OCI-LY7 (cell line): ENCODE measurements at regions not wholly inside any gene's neighbourhood (a gene's known extent, or its start where the extent isn't known, plus 50 kb on each side); places are given as distances from the start of the nearest gene placed in this dataset.

Source experiments
- BruUV-seq: library from RNA; stranded (reverse); fragments of 400-500 nt; replicated peaks from 2 replicates; lab custom pipeline; 2021; lab: Mats Ljungman, UMichigan
- CTCF ChIA-PET: fragments of 300-600 bp; sonication (Branson Sonifier 250); formaldehyde crosslinking; loops from one replicate; lab custom pipeline; 2022; ENCODE audit warnings: antibody characterized with exemption; ENCODE audit not compliant: unreplicated experiment; lab: Charles Lee
- POLR2A ChIA-PET: fragments of 300-600 bp; sonication (Branson Sonifier 250); formaldehyde crosslinking; loops from one replicate; lab custom pipeline; 2022; ENCODE audit warnings: antibody characterized with exemption; lab: Charles Lee
- DNase-seq: peaks from one replicate; pipeline ENCODE4 v3.0.0-alpha.2; 2015; ENCODE audit warnings: low spot score
- H2AFZ ChIP-seq: fragments of 200-600 bp; sonication (generic), shearing (Covaris generic); 2 replicates; pipeline ENCODE4 v1.6.1; 2014; ENCODE audit warnings: mild to moderate bottlenecking, antibody characterized with exemption, low read length, moderate library complexity
- H3K27ac ChIP-seq: fragments of 200-600 bp; sonication (generic); 2 replicates; pipeline ENCODE4 v1.5.1; 2014; ENCODE audit warnings: mixed run types, low read depth, mild to moderate bottlenecking, moderate library complexity, low read length, inconsistent platforms; ENCODE audit not compliant: poor library complexity, severe bottlenecking
- H3K36me3 ChIP-seq: fragments of 200-600 bp; sonication (generic); 2 replicates; pipeline ENCODE4 v1.6.1; 2014; ENCODE audit warnings: mild to moderate bottlenecking, antibody characterized with exemption, low read length, moderate library complexity, mixed read lengths; ENCODE audit not compliant: insufficient read depth
- H3K4me1 ChIP-seq: fragments of 200-600 bp; sonication (generic); 2 replicates; pipeline ENCODE4 v1.5.1; 2014; ENCODE audit warnings: mild to moderate bottlenecking, low read length; ENCODE audit not compliant: insufficient read depth, poor library complexity, severe bottlenecking
- H3K4me2 ChIP-seq: fragments of 200-600 bp; sonication (generic); 2 replicates; pipeline ENCODE4 v1.6.1; 2014; ENCODE audit warnings: mild to moderate bottlenecking, low read length
- H3K4me3 ChIP-seq: fragments of 200-600 bp; sonication (generic); 2 replicates; pipeline ENCODE4 v1.5.1; 2014; ENCODE audit warnings: mild to moderate bottlenecking, low read depth, low read length; ENCODE audit not compliant: poor library complexity, severe bottlenecking
- H3K79me2 ChIP-seq: fragments of 200-600 bp; sonication (generic); 2 replicates; pipeline ENCODE4 v1.6.1; 2016; ENCODE audit warnings: low read depth, mild to moderate bottlenecking, low read length, moderate library complexity, mixed read lengths; ENCODE audit not compliant: insufficient read depth
- H3K9me2 ChIP-seq: fragments of 200-600 bp; sonication (generic); 2 replicates; pipeline ENCODE4 v1.6.1; 2016; ENCODE audit warnings: mild to moderate bottlenecking, low read length, mixed read lengths; ENCODE audit not compliant: insufficient read depth
- H3K9me3 ChIP-seq: fragments of 200-600 bp; sonication (generic); 2 replicates; pipeline ENCODE4 v1.6.1; 2014; ENCODE audit warnings: mild to moderate bottlenecking, mixed run types, low read length, mixed read lengths
- H4K20me1 ChIP-seq: fragments of 200-600 bp; sonication (generic); 2 replicates; pipeline ENCODE4 v1.6.1; 2014; ENCODE audit warnings: mild to moderate bottlenecking, antibody characterized with exemption, low read length, moderate library complexity, mixed read lengths; ENCODE audit not compliant: insufficient read depth
- CTCF ChIP-seq: fragments of 200-600 bp; sonication (generic); conservative IDR thresholded peaks from 2 replicates; pipeline ENCODE4 v1.5.1; 2014; ENCODE audit warnings: mild to moderate bottlenecking, antibody characterized with exemption, low read length, moderate library complexity, mixed read lengths
- EZH2phosphoT487 ChIP-seq: fragments of 200-600 bp; sonication (generic); IDR thresholded peaks from 2 replicates; pipeline ENCODE4 v1.6.1; 2018; ENCODE audit warnings: low read depth, borderline replicate concordance, mild to moderate bottlenecking, mixed run types, antibody characterized with exemption, low read length, moderate library complexity, mixed read lengths
- intact Hi-C: fragments of 100-400 bp; cut with micrococcal nuclease; formaldehyde crosslinking; loops from one replicate; pipeline ENCODE4 v1.10.0; 2022; ENCODE audit not compliant: unreplicated experiment

- H3K4me1 ChIP-seq, result no peaks in the 10 kb centered on the region
- intact Hi-C loops, result no loop called here
- CTCF ChIA-PET, result no interaction called here
- no TSS peak for BruUV-seq
- H3K36me3 ChIP-seq, result no peaks in the 10 kb centered on the region
- POLR2A ChIA-PET, result no interaction called here
- no peak for DNase-seq
- no peaks in the 10 kb centered on the region for H3K9me2 ChIP-seq
- TF ChIP-seq EZH2phosphoT487 (no peak), CTCF (no peak)
- H3K27ac ChIP-seq, result no peak overlapping the region
- H3K4me2 ChIP-seq, result no peak overlapping the region
- H4K20me1 ChIP-seq, result no peaks in the 10 kb centered on the region
- no peaks in the 10 kb centered on the region for H3K9me3 ChIP-seq
- no peaks in the 10 kb centered on the region for H3K79me2 ChIP-seq
- H2AFZ ChIP-seq, result no peak overlapping the region
- H3K4me3 ChIP-seq, result no peak overlapping the region
Observed at GRCh38 chr9:70477146-70477745, 62.8 kb upstream of the KLF9 start.

GRCh38 chr9:70475211-70475610 is 60.8 kb upstream of the KLF9 start:
- intact Hi-C loops, result no loop called here
- no peaks in the 10 kb centered on the region for H3K9me3 ChIP-seq
- TF ChIP-seq EZH2phosphoT487 (no peak), CTCF (no peak)
- H3K9me2 ChIP-seq, result no peaks in the 10 kb centered on the region
- H3K79me2 ChIP-seq, result no peaks in the 10 kb centered on the region
- no peak for DNase-seq
- H3K4me1 ChIP-seq, result no peaks in the 10 kb centered on the region
- H3K27ac ChIP-seq, result no peak overlapping the region
- H4K20me1 ChIP-seq, result no peaks in the 10 kb centered on the region
- H3K4me2 ChIP-seq, result no peak overlapping the region
- CTCF ChIA-PET, result no interaction called here
- POLR2A ChIA-PET, result no interaction called here
- no peak overlapping the region for H3K4me3 ChIP-seq
- no TSS peak for BruUV-seq
- no peak overlapping the region for H2AFZ ChIP-seq
- no peaks in the 10 kb centered on the region for H3K36me3 ChIP-seq

- Histone ChIP-seq H3K36me3 (no peaks in the 10 kb centered on the region), H4K20me1 (no peaks in the 10 kb centered on the region), H3K4me3 (no peak overlapping the region), H3K9me2 (no peaks in the 10 kb centered on the region), H3K27ac (no peak overlapping the region), H3K79me2 (no peaks in the 10 kb centered on the region), H2AFZ (no peak overlapping the region), H3K4me2 (no peak overlapping the region), H3K9me3 (no peaks in the 10 kb centered on the region), H3K4me1 (no peaks in the 10 kb centered on the region)
- intact Hi-C loops, result no loop called here
- ChIA-PET CTCF (no interaction called here), POLR2A (interaction anchor here (0.6 kb wide), 1 partner anchor 439 kb away, joined by 3 read pairs; no protein-coding TSS in a partner anchor)
- TF ChIP-seq CTCF (no peak), EZH2phosphoT487 (no peak)
- no TSS peak for BruUV-seq
- no peak for DNase-seq
Observed at GRCh38 chr9:70474413-70474812, 60.0 kb upstream of the KLF9 start.
